MCF 10A (cell line): ENCODE measurements at regions not wholly inside any gene's neighbourhood (a gene's known extent, or its start where the extent isn't known, plus 50 kb on each side); places are given as distances from the start of the nearest gene placed in this dataset.

Experiments used
- BruUV-seq: library from RNA; stranded (reverse); fragments of 400-500 nt; replicated peaks from 2 replicates; lab custom pipeline; 2021; lab: Mats Ljungman, UMichigan
- CTCF ChIA-PET: fragments of 300-600 bp; sonication (Branson Sonifier 250); formaldehyde crosslinking; extraction: SDS; loops from one replicate; lab custom pipeline; 2021; ENCODE audit warnings: antibody characterized with exemption, inconsistent platforms; lab: Yijun Ruan, JAX
- POLR2A ChIA-PET: fragments of 300-600, 350-650 bp; sonication (Branson Sonifier 250); formaldehyde crosslinking; extraction: SDS; loops from one replicate; lab custom pipeline; 2020; ENCODE audit warnings: antibody characterized with exemption, inconsistent platforms; lab: Yijun Ruan, JAX
- DNase-seq: peaks from one replicate; pipeline ENCODE4 v3.0.0-alpha.2; 2018; ENCODE audit not compliant: unreplicated experiment
- H3K27ac Mint-ChIP-seq: one replicate; pipeline ENCODE4 v1.8.0; 2022; ENCODE audit warnings: mild to moderate bottlenecking, low read depth, mixed read lengths; ENCODE audit not compliant: unreplicated experiment
- H3K27me3 Mint-ChIP-seq: one replicate; pipeline ENCODE4 v1.8.0; 2022; ENCODE audit warnings: mixed read lengths; ENCODE audit not compliant: insufficient read depth, unreplicated experiment
- H3K36me3 Mint-ChIP-seq: one replicate; pipeline ENCODE4 v1.8.0; 2022; ENCODE audit warnings: mild to moderate bottlenecking, moderate library complexity, mixed read lengths; ENCODE audit not compliant: insufficient read depth, unreplicated experiment
- H3K4me1 Mint-ChIP-seq: one replicate; pipeline ENCODE4 v1.8.0; 2022; ENCODE audit warnings: mixed read lengths; ENCODE audit not compliant: insufficient read depth, unreplicated experiment
- H3K4me3 Mint-ChIP-seq: one replicate; pipeline ENCODE4 v1.8.0; 2022; ENCODE audit warnings: mild to moderate bottlenecking, moderate library complexity, mixed read lengths; ENCODE audit not compliant: unreplicated experiment
- H3K9me3 Mint-ChIP-seq: one replicate; pipeline ENCODE4 v1.8.0; 2022; ENCODE audit warnings: mixed read lengths; ENCODE audit not compliant: unreplicated experiment
- intact Hi-C: fragments of 100-400 bp; cut with micrococcal nuclease; formaldehyde crosslinking; loops from 2 replicates; pipeline ENCODE4 v1.14.1; 2022
- TF ChIP-seq, protein P1 (sequence below): fragments of 200-600 bp; IDR thresholded peaks from one replicate; pipeline ENCODE4 v1.8.0; 2022; ENCODE audit warnings: antibody characterized with exemption, mild to moderate bottlenecking; ENCODE audit not compliant: unreplicated experiment

DNA sequence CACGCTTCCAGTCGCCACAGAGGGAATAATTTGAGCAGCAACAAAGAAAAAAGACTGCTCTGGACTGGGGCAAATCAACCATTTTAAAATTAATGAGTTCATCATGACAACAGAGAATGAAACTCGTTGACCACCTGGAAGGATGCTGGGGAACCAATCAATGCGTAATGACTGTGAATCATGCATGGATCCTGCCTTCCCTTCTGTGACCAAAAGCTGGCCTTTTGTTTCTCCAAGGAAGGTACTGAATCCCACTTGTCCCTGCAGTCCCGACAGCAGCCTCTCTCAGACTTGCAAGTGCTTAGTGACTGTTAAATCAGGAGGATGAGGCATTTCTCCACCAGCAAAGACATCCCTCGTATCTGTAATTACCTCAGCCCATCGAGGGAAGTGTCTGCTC is 68.0 kb upstream of the TNS3 start:
- no peaks in the 10 kb centered on the region for H3K9me3 Mint-ChIP-seq
- POLR2A ChIA-PET, result no interaction called here
- H3K4me1 Mint-ChIP-seq, result peaks cover 31% of the 10 kb centered on the region

GRCh38 chr7:47648275-47648925 is 66.5 kb upstream of the TNS3 start:
- Mint-ChIP-seq H3K4me3 (no peak overlapping the region), H3K9me3 (peaks cover 7% of the 10 kb centered on the region), H3K27ac (peak overlapping the region; percentile 15), H3K4me1 (peaks cover 19% of the 10 kb centered on the region), H3K36me3 (no peaks in the 10 kb centered on the region), H3K27me3 (no peaks in the 10 kb centered on the region)
- DNase-seq, result peak; percentile 89
- ChIA-PET CTCF (no interaction called here), POLR2A (interaction anchor here (0.6 to 0.8 kb wide), 2 partner anchors 44 to 353 kb away, joined by 3 read pairs; no protein-coding TSS in a partner anchor)
- TF ChIP-seq, protein P1, sequence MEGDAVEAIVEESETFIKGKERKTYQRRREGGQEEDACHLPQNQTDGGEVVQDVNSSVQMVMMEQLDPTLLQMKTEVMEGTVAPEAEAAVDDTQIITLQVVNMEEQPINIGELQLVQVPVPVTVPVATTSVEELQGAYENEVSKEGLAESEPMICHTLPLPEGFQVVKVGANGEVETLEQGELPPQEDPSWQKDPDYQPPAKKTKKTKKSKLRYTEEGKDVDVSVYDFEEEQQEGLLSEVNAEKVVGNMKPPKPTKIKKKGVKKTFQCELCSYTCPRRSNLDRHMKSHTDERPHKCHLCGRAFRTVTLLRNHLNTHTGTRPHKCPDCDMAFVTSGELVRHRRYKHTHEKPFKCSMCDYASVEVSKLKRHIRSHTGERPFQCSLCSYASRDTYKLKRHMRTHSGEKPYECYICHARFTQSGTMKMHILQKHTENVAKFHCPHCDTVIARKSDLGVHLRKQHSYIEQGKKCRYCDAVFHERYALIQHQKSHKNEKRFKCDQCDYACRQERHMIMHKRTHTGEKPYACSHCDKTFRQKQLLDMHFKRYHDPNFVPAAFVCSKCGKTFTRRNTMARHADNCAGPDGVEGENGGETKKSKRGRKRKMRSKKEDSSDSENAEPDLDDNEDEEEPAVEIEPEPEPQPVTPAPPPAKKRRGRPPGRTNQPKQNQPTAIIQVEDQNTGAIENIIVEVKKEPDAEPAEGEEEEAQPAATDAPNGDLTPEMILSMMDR, result no peak
- intact Hi-C loops, result no loop called here
- no TSS peak for BruUV-seq

More for the DNA sequence above, 68.0 kb upstream of the TNS3 start:
- Mint-ChIP-seq H3K36me3 (no peaks in the 10 kb centered on the region), H3K27me3 (no peaks in the 10 kb centered on the region), H3K4me3 (no peak overlapping the region), H3K27ac (no peak overlapping the region)
- no TSS peak for BruUV-seq
- TF ChIP-seq, protein P1, result no peak
- no peak for DNase-seq
- CTCF ChIA-PET, result interaction anchor here (1.3 kb wide), 1 partner anchor 10 kb away, joined by 5 read pairs; no protein-coding TSS in a partner anchor
- intact Hi-C loops, result loop anchor here (2.0 to 5.0 kb wide), 3 partner anchors 27 to 63 kb away; no protein-coding TSS in a partner anchor

GRCh38 chr7:47647918-47648250 is 66.0 kb upstream of the TNS3 start:
- Mint-ChIP-seq H3K4me3 (no peak overlapping the region), H3K4me1 (peaks cover 14% of the 10 kb centered on the region), H3K36me3 (no peaks in the 10 kb centered on the region), H3K9me3 (peaks cover 9% of the 10 kb centered on the region), H3K27ac (peak overlapping the region; percentile 15), H3K27me3 (no peaks in the 10 kb centered on the region)
- ChIA-PET POLR2A (interaction anchor here (0.6 to 0.8 kb wide), 2 partner anchors 44 to 352 kb away, joined by 3 read pairs; no protein-coding TSS in a partner anchor), CTCF (no interaction called here)
- no TSS peak for BruUV-seq
- intact Hi-C loops, result no loop called here
- DNase-seq, result no peak
- TF ChIP-seq, protein P1, result no peak

GRCh38 chr7:47647181-47647917 is 65.4 kb upstream of the TNS3 start:
- POLR2A ChIA-PET, result interaction anchor here (0.8 kb wide), 1 partner anchor 43 kb away, joined by 3 read pairs; no protein-coding TSS in a partner anchor
- intact Hi-C loops, result no loop called here
- no TSS peak for BruUV-seq
- Mint-ChIP-seq H3K4me3 (no peak overlapping the region), H3K36me3 (no peaks in the 10 kb centered on the region), H3K4me1 (peaks cover 9% of the 10 kb centered on the region), H3K27me3 (no peaks in the 10 kb centered on the region), H3K9me3 (peaks cover 9% of the 10 kb centered on the region), H3K27ac (no peak overlapping the region)
- CTCF ChIA-PET, result interaction anchor here (0.5 to 0.6 kb wide), 2 partner anchors 10 to 13 kb away, joined by 3 read pairs; no protein-coding TSS in a partner anchor
- TF ChIP-seq, protein P1, result no peak
- no peak for DNase-seq
